GM12878 (cell line): ENCODE measurements at regions not wholly inside any gene's neighbourhood (a gene's known extent, or its start where the extent isn't known, plus 50 kb on each side); places are given as distances from the start of the nearest gene placed in this dataset.

Source experiments
- ATAC-seq: fragments of 200-7000 bp; cut with Tn5 transposase; 3 replicates; pipeline ENCODE4 v1.9.1; 2020; ENCODE audit warnings: mild to moderate bottlenecking, moderate library complexity
- BruUV-seq: library from RNA; stranded (reverse); fragments of 400-500 nt; replicated peaks from 2 replicates; lab custom pipeline; 2021; lab: Mats Ljungman, UMichigan
- CTCF ChIA-PET: fragments of 300-600 bp; sonication (Branson Sonifier 250); formaldehyde crosslinking; extraction: SDS; loops from one replicate; lab custom pipeline; 2021; ENCODE audit warnings: inconsistent platforms; lab: Yijun Ruan, JAX
- POLR2A ChIA-PET: fragments of 350-600 bp; formaldehyde crosslinking; extraction: SDS; loops from one replicate; lab custom pipeline; 2021; ENCODE audit warnings: inconsistent platforms; lab: Charles Lee
- RAD21 ChIA-PET: fragments of 300-600 bp; sonication (Branson Sonifier 250); formaldehyde crosslinking; loops from one replicate; lab custom pipeline; 2023; ENCODE audit warnings: antibody characterized with exemption; ENCODE audit not compliant: unreplicated experiment; lab: Charles Lee
- SMC1A ChIA-PET: fragments of 300-600 bp; sonication (Branson Sonifier 250); formaldehyde crosslinking; loops from one replicate; lab custom pipeline; 2023; ENCODE audit not compliant: unreplicated experiment, uncharacterized antibody; lab: Charles Lee
- DNase-seq: peaks from one replicate; pipeline ENCODE4 v3.0.0-alpha.2; 2011; ENCODE audit warnings: low read depth, low spot score
- FAIRE-seq: peaks from 3 replicates; lab custom pipeline; 2011; peaks lifted over from hg19 to GRCh38; lab: Jason Lieb, UNC
- H2AFZ ChIP-seq: 2 replicates; pipeline ENCODE4 v1.6.0; 2011; ENCODE audit warnings: low read depth, low read length, control low read depth; ENCODE audit not compliant: control insufficient read depth
- H3K27ac ChIP-seq: 2 replicates; pipeline ENCODE4 v1.5.1; 2011; ENCODE audit warnings: control low read depth; ENCODE audit not compliant: control insufficient read depth, insufficient read depth
- H3K27me3 ChIP-seq, 2 experiments: replicated peaks in 1 of 2; 2 replicates each; pipeline versions ENCODE4 v1.6.0 to v1.6.1; 2011; ENCODE audit warnings: low read length in 1 of 2; ENCODE audit not compliant: control insufficient read depth in 2 of 2, insufficient read depth in 2 of 2
- H3K36me3 ChIP-seq, 2 experiments: 2 replicates each; pipeline ENCODE4 v1.5.1; 2011; ENCODE audit warnings: low read length in 1 of 2; ENCODE audit not compliant: control insufficient read depth in 2 of 2, insufficient read depth in 2 of 2
- H3K4me1 ChIP-seq: 2 replicates; pipeline ENCODE4 v1.6.1; 2011; ENCODE audit warnings: mild to moderate bottlenecking, low read length, moderate library complexity, mixed read lengths; ENCODE audit not compliant: control insufficient read depth, insufficient read depth
- H3K4me2 ChIP-seq: 2 replicates; pipeline ENCODE4 v1.6.0; 2011; ENCODE audit warnings: control low read depth; ENCODE audit not compliant: control insufficient read depth, insufficient read depth
- H3K4me3 ChIP-seq: fragments of 200-600 bp; sonication (generic); 2 replicates; pipeline ENCODE4 v1.5.1; 2016
- H3K79me2 ChIP-seq: 2 replicates; pipeline ENCODE4 v1.6.0; 2011; ENCODE audit warnings: low read length; ENCODE audit not compliant: control insufficient read depth, insufficient read depth
- H3K9ac ChIP-seq: 2 replicates; pipeline ENCODE4 v1.8.0; 2011; ENCODE audit warnings: low read length, control low read depth, mixed read lengths; ENCODE audit not compliant: control insufficient read depth, insufficient read depth
- H3K9me3 ChIP-seq: replicated peaks from 3 replicates; pipeline ENCODE4 v1.5.1; 2011; ENCODE audit warnings: mild to moderate bottlenecking, low read length; ENCODE audit not compliant: control insufficient read depth, insufficient read depth
- H4K20me1 ChIP-seq: 2 replicates; pipeline ENCODE4 v1.6.0; 2011; ENCODE audit not compliant: control insufficient read depth, insufficient read depth
- CHD4 ChIP-seq: fragments of 200-600 bp; sonication (generic); IDR thresholded peaks from 2 replicates; pipeline ENCODE4 v1.6.1; 2016; ENCODE audit warnings: mild to moderate bottlenecking
- CREM ChIP-seq: IDR thresholded peaks from 2 replicates; pipeline ENCODE4 v1.6.1; 2014; ENCODE audit warnings: antibody characterized with exemption, low read depth
- EGR1 ChIP-seq, 2 experiments: IDR thresholded peaks; 1 replicate in 1 of 2; 2 replicates in 1 of 2; pipeline ENCODE4 v1.6.1; 2011 to 2012; ENCODE audit warnings: low read depth in 2 of 2, low read length in 2 of 2, borderline replicate concordance in 1 of 2, mild to moderate bottlenecking in 1 of 2, moderate library complexity in 1 of 2
- HCFC1 ChIP-seq: fragments of 150-350 bp; IDR thresholded peaks from 2 replicates; pipeline ENCODE4 v1.6.1; 2014; ENCODE audit warnings: low read length
- RCOR1 ChIP-seq: conservative IDR thresholded peaks from 2 replicates; pipeline ENCODE4 v1.6.1; 2012; ENCODE audit warnings: low read depth, low read length, improper control_type of control experiment
- ZZZ3 ChIP-seq: IDR thresholded peaks from 2 replicates; pipeline ENCODE4 v1.6.1; 2011; ENCODE audit warnings: low read depth; ENCODE audit not compliant: control insufficient read depth, insufficient read length
- WGBS: methylation state at CpG from one replicate; pipeline ENCODE4 v1.1.6; 2016; ENCODE audit warnings: low lambda C conversion rate; ENCODE audit not compliant: insufficient replicate concordance, insufficient coverage; ENCODE audit errors: missing lambda C conversion rate; 5-methylcytosine and 5-hydroxymethylcytosine counted together
- in situ Hi-C: fragments of 300-500 bp; cut with MboI; formaldehyde crosslinking; loops from 9 replicates; pipeline ENCODE4 v1.14.3; 2018; ENCODE audit warnings: mixed read lengths
- intact Hi-C: fragments of 100-400 bp; cut with micrococcal nuclease; formaldehyde crosslinking; loops from one replicate; pipeline ENCODE4 v1.14.2; 2022; ENCODE audit not compliant: unreplicated experiment
- TF ChIP-seq, protein P1 (sequence below): fragments of 450-650 bp; formaldehyde crosslinking; IDR thresholded peaks from 2 replicates; pipeline ENCODE4 v1.5.0; 2022; ENCODE audit warnings: mild to moderate bottlenecking, missing genetic modification characterization
- TF ChIP-seq, protein P2 (sequence below): fragments of 450-650 bp; IDR thresholded peaks from 2 replicates; pipeline ENCODE4 v1.6.1; 2017; ENCODE audit warnings: low read depth, mild to moderate bottlenecking, moderate library complexity
- TF ChIP-seq, protein P3 (sequence below): IDR thresholded peaks from 2 replicates; pipeline ENCODE4 v1.6.1; 2011; ENCODE audit warnings: mild to moderate bottlenecking, low read depth, low read length, moderate library complexity; ENCODE audit not compliant: insufficient replicate concordance
- TF ChIP-seq, protein P4 (sequence below): fragments of 450-650 bp; IDR thresholded peaks from 2 replicates; pipeline ENCODE4 v1.6.1; 2016; ENCODE audit warnings: mild to moderate bottlenecking, moderate library complexity, borderline replicate concordance
- TF ChIP-seq, protein P5 (sequence below): fragments of 450-650 bp; IDR thresholded peaks from 2 replicates; pipeline ENCODE4 v1.6.1; 2018; ENCODE audit warnings: mild to moderate bottlenecking, low read depth, moderate library complexity; ENCODE audit not compliant: partially characterized antibody

DNA sequence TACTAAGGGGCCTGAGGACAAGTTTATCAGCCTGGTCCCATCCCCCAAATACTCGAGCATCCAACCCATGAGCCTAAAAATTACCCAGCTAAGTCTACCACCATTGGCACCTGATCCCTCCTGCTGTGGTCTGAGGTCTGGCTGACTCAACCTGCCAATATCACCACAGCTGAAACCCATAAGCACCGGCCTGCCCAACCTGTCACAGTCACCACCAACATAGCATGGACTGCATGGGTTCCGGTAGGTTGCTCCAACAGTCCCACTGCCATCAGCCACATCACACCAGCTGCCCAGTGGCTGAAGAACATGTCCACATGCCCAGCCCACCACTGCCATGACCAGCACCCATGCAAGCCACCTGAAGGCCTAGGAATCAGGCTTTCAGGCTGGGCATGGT is 495.0 kb downstream of the PRELID2 start:
- no peaks in the 10 kb centered on the region for H3K27me3 ChIP-seq
- no peaks in the 10 kb centered on the region for H3K36me3 ChIP-seq
- no peaks in the 10 kb centered on the region for H3K9me3 ChIP-seq
- no peaks in the 10 kb centered on the region for H3K79me2 ChIP-seq
- ATAC-seq (no peak), DNase-seq (no peak), FAIRE-seq (no peak)
- no peak overlapping the region for H3K9ac ChIP-seq
- no peak overlapping the region for H2AFZ ChIP-seq
- no peaks in the 10 kb centered on the region for H4K20me1 ChIP-seq
- BruUV-seq, result no TSS peak
- ChIA-PET POLR2A (no interaction called here), SMC1A (interaction anchor here (1.3 to 1.4 kb wide), 2 partner anchors 8 to 10 kb away, joined by 3 to 4 read pairs; no protein-coding TSS in a partner anchor), RAD21 (no interaction called here), CTCF (no interaction called here)
- intact Hi-C loops, result no loop called here
- no peak overlapping the region for H3K27ac ChIP-seq
- no peak overlapping the region for H3K4me3 ChIP-seq
- H3K4me1 ChIP-seq, result no peaks in the 10 kb centered on the region
- in situ Hi-C loops, result no loop called here
- H3K4me2 ChIP-seq, result no peak overlapping the region
- 33% methylated on average over 3 of the region's 3 CpGs for WGBS
- TF ChIP-seq ZZZ3 (no peak), RCOR1 (no peak), CHD4 (no peak), CREM (no peak), EGR1 (IDR thresholded peaks at IDR 0.05; ENCODE audit: borderline replicate concordance in 1 of 2, low read depth in 2 of 2, low read length in 2 of 2) (no peak), HCFC1 (no peak)
- TF ChIP-seq, protein P1, sequence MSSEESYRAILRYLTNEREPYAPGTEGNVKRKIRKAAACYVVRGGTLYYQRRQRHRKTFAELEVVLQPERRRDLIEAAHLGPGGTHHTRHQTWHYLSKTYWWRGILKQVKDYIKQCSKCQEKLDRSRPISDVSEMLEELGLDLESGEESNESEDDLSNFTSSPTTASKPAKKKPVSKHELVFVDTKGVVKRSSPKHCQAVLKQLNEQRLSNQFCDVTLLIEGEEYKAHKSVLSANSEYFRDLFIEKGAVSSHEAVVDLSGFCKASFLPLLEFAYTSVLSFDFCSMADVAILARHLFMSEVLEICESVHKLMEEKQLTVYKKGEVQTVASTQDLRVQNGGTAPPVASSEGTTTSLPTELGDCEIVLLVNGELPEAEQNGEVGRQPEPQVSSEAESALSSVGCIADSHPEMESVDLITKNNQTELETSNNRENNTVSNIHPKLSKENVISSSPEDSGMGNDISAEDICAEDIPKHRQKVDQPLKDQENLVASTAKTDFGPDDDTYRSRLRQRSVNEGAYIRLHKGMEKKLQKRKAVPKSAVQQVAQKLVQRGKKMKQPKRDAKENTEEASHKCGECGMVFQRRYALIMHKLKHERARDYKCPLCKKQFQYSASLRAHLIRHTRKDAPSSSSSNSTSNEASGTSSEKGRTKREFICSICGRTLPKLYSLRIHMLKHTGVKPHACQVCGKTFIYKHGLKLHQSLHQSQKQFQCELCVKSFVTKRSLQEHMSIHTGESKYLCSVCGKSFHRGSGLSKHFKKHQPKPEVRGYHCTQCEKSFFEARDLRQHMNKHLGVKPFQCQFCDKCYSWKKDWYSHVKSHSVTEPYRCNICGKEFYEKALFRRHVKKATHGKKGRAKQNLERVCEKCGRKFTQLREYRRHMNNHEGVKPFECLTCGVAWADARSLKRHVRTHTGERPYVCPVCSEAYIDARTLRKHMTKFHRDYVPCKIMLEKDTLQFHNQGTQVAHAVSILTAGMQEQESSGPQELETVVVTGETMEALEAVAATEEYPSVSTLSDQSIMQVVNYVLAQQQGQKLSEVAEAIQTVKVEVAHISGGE (CRISPR knock-in tag), result no peak
- TF ChIP-seq, protein P2, sequence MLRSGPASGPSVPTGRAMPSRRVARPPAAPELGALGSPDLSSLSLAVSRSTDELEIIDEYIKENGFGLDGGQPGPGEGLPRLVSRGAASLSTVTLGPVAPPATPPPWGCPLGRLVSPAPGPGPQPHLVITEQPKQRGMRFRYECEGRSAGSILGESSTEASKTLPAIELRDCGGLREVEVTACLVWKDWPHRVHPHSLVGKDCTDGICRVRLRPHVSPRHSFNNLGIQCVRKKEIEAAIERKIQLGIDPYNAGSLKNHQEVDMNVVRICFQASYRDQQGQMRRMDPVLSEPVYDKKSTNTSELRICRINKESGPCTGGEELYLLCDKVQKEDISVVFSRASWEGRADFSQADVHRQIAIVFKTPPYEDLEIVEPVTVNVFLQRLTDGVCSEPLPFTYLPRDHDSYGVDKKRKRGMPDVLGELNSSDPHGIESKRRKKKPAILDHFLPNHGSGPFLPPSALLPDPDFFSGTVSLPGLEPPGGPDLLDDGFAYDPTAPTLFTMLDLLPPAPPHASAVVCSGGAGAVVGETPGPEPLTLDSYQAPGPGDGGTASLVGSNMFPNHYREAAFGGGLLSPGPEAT, result no peak
- TF ChIP-seq, protein P3, sequence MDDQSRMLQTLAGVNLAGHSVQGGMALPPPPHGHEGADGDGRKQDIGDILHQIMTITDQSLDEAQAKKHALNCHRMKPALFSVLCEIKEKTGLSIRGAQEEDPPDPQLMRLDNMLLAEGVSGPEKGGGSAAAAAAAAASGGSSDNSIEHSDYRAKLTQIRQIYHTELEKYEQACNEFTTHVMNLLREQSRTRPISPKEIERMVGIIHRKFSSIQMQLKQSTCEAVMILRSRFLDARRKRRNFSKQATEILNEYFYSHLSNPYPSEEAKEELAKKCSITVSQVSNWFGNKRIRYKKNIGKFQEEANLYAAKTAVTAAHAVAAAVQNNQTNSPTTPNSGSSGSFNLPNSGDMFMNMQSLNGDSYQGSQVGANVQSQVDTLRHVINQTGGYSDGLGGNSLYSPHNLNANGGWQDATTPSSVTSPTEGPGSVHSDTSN, result no peak
- TF ChIP-seq, protein P4, sequence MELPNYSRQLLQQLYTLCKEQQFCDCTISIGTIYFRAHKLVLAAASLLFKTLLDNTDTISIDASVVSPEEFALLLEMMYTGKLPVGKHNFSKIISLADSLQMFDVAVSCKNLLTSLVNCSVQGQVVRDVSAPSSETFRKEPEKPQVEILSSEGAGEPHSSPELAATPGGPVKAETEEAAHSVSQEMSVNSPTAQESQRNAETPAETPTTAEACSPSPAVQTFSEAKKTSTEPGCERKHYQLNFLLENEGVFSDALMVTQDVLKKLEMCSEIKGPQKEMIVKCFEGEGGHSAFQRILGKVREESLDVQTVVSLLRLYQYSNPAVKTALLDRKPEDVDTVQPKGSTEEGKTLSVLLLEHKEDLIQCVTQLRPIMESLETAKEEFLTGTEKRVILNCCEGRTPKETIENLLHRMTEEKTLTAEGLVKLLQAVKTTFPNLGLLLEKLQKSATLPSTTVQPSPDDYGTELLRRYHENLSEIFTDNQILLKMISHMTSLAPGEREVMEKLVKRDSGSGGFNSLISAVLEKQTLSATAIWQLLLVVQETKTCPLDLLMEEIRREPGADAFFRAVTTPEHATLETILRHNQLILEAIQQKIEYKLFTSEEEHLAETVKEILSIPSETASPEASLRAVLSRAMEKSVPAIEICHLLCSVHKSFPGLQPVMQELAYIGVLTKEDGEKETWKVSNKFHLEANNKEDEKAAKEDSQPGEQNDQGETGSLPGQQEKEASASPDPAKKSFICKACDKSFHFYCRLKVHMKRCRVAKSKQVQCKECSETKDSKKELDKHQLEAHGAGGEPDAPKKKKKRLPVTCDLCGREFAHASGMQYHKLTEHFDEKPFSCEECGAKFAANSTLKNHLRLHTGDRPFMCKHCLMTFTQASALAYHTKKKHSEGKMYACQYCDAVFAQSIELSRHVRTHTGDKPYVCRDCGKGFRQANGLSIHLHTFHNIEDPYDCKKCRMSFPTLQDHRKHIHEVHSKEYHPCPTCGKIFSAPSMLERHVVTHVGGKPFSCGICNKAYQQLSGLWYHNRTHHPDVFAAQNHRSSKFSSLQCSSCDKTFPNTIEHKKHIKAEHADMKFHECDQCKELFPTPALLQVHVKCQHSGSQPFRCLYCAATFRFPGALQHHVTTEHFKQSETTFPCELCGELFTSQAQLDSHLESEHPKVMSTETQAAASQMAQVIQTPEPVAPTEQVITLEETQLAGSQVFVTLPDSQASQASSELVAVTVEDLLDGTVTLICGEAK, result no peak
- TF ChIP-seq, protein P5, sequence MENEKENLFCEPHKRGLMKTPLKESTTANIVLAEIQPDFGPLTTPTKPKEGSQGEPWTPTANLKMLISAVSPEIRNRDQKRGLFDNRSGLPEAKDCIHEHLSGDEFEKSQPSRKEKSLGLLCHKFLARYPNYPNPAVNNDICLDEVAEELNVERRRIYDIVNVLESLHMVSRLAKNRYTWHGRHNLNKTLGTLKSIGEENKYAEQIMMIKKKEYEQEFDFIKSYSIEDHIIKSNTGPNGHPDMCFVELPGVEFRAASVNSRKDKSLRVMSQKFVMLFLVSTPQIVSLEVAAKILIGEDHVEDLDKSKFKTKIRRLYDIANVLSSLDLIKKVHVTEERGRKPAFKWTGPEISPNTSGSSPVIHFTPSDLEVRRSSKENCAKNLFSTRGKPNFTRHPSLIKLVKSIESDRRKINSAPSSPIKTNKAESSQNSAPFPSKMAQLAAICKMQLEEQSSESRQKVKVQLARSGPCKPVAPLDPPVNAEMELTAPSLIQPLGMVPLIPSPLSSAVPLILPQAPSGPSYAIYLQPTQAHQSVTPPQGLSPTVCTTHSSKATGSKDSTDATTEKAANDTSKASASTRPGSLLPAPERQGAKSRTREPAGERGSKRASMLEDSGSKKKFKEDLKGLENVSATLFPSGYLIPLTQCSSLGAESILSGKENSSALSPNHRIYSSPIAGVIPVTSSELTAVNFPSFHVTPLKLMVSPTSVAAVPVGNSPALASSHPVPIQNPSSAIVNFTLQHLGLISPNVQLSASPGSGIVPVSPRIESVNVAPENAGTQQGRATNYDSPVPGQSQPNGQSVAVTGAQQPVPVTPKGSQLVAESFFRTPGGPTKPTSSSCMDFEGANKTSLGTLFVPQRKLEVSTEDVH, result no peak
